ENCODE measurements at regions not wholly inside any gene's neighbourhood (a gene's known extent, or its start where the extent isn't known, plus 50 kb on each side); places are given as distances from the start of the nearest gene placed in this dataset.
"Not testable (repeated sequence)": the region's sequence is repeated elsewhere in the genome, so short reads cannot be mapped to it uniquely, and the experiment has no call there.

GRCh38 chr1:168835176-168835575 is 106.2 kb upstream of the DPT start:
- no peak for TF ChIP-seq ZNF274 (IDR thresholded peaks at IDR 0.05; ENCODE audit: low read depth, low read length)
- H3K4me3 ChIP-seq (ENCODE audit: low read length), result no peak overlapping the region

GRCh38 chr1:168835791-168836190 is 106.8 kb upstream of the DPT start:
- no peak overlapping the region for H3K4me3 ChIP-seq (ENCODE audit: low read length)

GRCh38 chr1:168836469-168836868 is 107.5 kb upstream of the DPT start:
- H3K4me3 ChIP-seq (ENCODE audit: low read length), result no peak overlapping the region
- no peak for TF ChIP-seq ZNF274 (IDR thresholded peaks at IDR 0.05; ENCODE audit: low read depth, low read length)

More at GRCh38 chr1:168835791-168836190, 106.8 kb upstream of the DPT start:
- TF ChIP-seq ZNF274 (IDR thresholded peaks at IDR 0.05; ENCODE audit: low read depth, low read length), result no peak

- H3K4me3 ChIP-seq (ENCODE audit: low read length), result not testable (repeated sequence)
Measured at GRCh38 chr1:168837230-168837629, 108.2 kb upstream of the DPT start.

GRCh38 chr1:168842306-168842705 is 113.3 kb upstream of the DPT start:
- H3K4me3 ChIP-seq (ENCODE audit: low read length), result no peak overlapping the region
- no peak for TF ChIP-seq ZNF274 (IDR thresholded peaks at IDR 0.05; ENCODE audit: low read depth, low read length)

GRCh38 chr1:168842916-168843315 is 113.9 kb upstream of the DPT start:
- TF ChIP-seq ZNF274 (IDR thresholded peaks at IDR 0.05; ENCODE audit: low read depth, low read length), result no peak
- no peak overlapping the region for H3K4me3 ChIP-seq (ENCODE audit: low read length)

- H3K4me3 ChIP-seq (ENCODE audit: low read length), result no peak overlapping the region
- no peak for TF ChIP-seq ZNF274 (IDR thresholded peaks at IDR 0.05; ENCODE audit: low read depth, low read length)
Measured at GRCh38 chr1:168843401-168843800, 114.4 kb upstream of the DPT start.

GRCh38 chr1:168843950-168844349 is 114.9 kb upstream of the DPT start:
- TF ChIP-seq ZNF274 (IDR thresholded peaks at IDR 0.05; ENCODE audit: low read depth, low read length), result no peak
- H3K4me3 ChIP-seq (ENCODE audit: low read length), result no peak overlapping the region

GRCh38 chr1:168845140-168845539 is 116.1 kb upstream of the DPT start:
- H3K4me3 ChIP-seq (ENCODE audit: low read length), result no peak overlapping the region
- no peak for TF ChIP-seq ZNF274 (IDR thresholded peaks at IDR 0.05; ENCODE audit: low read depth, low read length)

DNA sequence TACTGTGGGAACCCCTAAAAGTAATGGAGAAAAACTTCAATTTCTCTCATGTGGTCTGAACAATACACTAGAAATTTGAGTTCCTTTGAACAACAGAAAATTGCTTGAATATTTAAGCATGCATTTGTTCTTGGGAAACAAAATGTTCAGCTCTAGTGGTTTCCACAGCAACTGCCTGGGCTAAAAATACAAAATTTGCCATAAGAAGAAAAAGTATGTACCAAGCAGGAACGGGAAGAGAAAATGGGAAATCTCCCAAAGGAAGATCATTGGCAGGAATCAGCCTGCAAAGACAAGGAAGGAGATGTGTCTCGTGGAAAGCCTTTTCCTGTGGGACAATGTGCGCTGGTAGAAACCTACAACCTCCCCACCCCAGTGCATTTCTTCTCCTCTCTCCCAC is 119.0 kb upstream of the DPT start:
- no peak for TF ChIP-seq ZNF274 (IDR thresholded peaks at IDR 0.05; ENCODE audit: low read depth, low read length)
- no peak overlapping the region for H3K4me3 ChIP-seq (ENCODE audit: low read length)

- TF ChIP-seq ZNF274 (IDR thresholded peaks at IDR 0.05; ENCODE audit: low read depth, low read length), result no peak
Measured at GRCh38 chr1:168861421-168862004, 132.5 kb upstream of the DPT start.

DNA sequence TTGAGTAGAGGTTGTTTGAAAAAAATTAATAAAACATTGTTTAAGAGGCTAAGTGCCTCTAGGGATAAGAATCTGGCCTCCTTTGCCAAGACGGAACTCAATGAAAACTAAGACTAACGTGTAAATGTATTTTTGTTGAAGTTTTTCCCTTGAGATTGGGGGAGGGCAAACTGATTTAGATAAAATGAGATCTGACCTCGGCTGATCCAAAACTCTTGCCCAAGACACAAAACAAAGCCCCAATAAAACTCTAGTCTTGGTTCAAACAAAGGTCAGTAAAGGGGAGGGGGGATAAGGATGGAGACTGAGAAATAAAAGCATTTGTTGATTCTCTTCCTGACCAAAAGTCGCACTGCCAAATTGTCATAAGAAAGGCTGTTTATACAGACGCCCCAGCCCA is 134.8 kb upstream of the DPT start:
- TF ChIP-seq ZNF274 (IDR thresholded peaks at IDR 0.05; ENCODE audit: low read depth, low read length), result no peak

More at GRCh38 chr1:168861421-168862004, 132.5 kb upstream of the DPT start:
- H3K4me3 ChIP-seq (ENCODE audit: low read length), result no peak overlapping the region

DNA sequence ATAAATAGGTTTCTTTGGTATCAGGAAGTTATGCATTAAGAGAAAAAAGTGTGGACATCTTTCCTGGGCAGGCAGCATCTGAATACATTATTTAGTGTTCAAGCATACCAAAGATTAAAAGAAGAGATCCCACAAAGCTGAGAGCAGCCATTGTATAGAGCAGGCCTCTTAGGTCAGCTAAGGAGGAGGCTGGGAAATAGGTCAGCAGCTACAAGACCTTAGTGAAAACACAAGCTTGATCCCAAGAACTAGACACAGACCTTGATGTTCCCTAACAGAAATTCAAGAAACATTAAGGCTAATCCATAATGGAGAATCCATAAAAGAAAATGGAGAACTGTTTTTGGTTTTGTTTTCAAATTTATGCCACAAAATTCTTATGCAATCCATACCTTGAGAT is 135.3 kb upstream of the DPT start:
- H3K4me3 ChIP-seq (ENCODE audit: low read length), result no peak overlapping the region
- TF ChIP-seq ZNF274 (IDR thresholded peaks at IDR 0.05; ENCODE audit: low read depth, low read length), result no peak

More for the DNA sequence above, 134.8 kb upstream of the DPT start:
- no peak overlapping the region for H3K4me3 ChIP-seq (ENCODE audit: low read length)

- TF ChIP-seq ZNF274 (IDR thresholded peaks at IDR 0.05; ENCODE audit: low read depth, low read length), result no peak
- no peak overlapping the region for H3K4me3 ChIP-seq (ENCODE audit: low read length)
Measured at GRCh38 chr1:168865850-168866620, 137.0 kb upstream of the DPT start.

GRCh38 chr1:168867941-168868634 is 139.1 kb upstream of the DPT start:
- TF ChIP-seq ZNF274 (IDR thresholded peaks at IDR 0.05; ENCODE audit: low read depth, low read length), result no peak
- H3K4me3 ChIP-seq (ENCODE audit: low read length), result no peak overlapping the region
